Muscle layer of colon (tissue), 2 donors: ENCODE measurements at regions not wholly inside any gene's neighbourhood (a gene's known extent, or its start where the extent isn't known, plus 50 kb on each side); places are given as distances from the start of the nearest gene placed in this dataset.

Experiments used
- H3K27ac ChIP-seq: one replicate; pipeline ENCODE4 v1.7.0; 2013; ENCODE audit warnings: low read depth, mild to moderate bottlenecking, low read length, moderate library complexity
- H3K27me3 ChIP-seq, 2 donors: one replicate each; pipeline ENCODE4 v1.7.0; 2013; ENCODE audit warnings: low read length in 2 of 2, mild to moderate bottlenecking in 2 of 2; ENCODE audit not compliant: insufficient read depth in 2 of 2, control insufficient read depth in 1 of 2
- H3K36me3 ChIP-seq: one replicate; pipeline ENCODE4 v1.7.0; 2013; ENCODE audit warnings: mild to moderate bottlenecking, low read length; ENCODE audit not compliant: insufficient read depth
- H3K4me1 ChIP-seq: one replicate; pipeline ENCODE4 v1.7.0; 2013; ENCODE audit warnings: mild to moderate bottlenecking, low read length; ENCODE audit not compliant: insufficient read depth
- H3K4me3 ChIP-seq, 2 donors: one replicate each; pipeline ENCODE4 v1.7.0; 2013; ENCODE audit warnings: low read length in 2 of 2, low read depth in 1 of 2, mild to moderate bottlenecking in 1 of 2, moderate library complexity in 1 of 2
- H3K9ac ChIP-seq: one replicate; pipeline ENCODE4 v1.7.0; 2013; ENCODE audit warnings: low read length
- H3K9me3 ChIP-seq: one replicate; pipeline ENCODE4 v1.7.0; 2013; ENCODE audit warnings: mild to moderate bottlenecking, low read length
- donor health status: abdominal sarcoma.
- donor health status: Adenocarcinoma of cecum.

DNA sequence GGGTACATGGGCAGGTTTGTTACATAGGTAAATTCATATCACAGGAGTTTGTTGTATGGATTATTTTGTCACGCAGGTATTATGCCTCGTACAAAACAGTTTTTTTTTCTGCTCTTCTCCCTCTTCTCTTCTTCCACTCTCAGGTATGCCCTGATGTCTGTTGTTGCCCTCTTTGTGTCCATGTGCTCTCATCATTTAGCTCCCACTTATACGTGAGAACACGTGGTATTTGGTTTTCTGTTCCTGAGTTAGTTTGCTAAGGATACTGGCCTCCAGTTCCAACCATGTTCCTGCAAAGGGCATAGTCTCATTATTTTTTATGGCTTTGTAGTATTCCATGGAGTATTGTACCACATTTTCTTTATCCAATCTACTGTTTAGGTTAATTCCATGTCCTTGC is 65.7 kb downstream of the UNC5CL start:
- H3K27me3 ChIP-seq, result peaks cover 0 to under 1% of the 10 kb centered on the region in 2 donors
- H3K4me1 ChIP-seq, result no peaks in the 10 kb centered on the region

DNA sequence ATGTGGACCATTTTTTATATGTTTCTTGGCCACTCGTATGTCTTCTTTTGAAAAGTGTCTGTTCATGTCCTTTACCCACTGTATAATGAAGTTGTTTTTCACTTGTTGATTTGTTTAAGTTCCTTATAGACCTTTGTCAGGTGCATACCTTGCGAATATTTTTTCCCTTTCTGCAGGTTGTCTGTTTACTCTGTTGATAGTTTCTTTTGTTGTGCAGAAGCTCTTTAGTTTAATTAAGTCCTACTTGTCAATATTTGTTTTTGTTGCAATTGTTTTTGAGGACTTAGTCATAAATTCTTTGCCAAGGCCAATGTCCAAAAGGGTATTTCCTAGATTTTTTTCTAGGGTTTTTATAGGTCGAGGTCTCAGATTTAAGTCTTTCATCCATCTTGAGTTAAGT is 66.2 kb downstream of the UNC5CL start:
- no peak overlapping the region for H3K9ac ChIP-seq
- H3K27ac ChIP-seq, result no peak overlapping the region
- no peaks in the 10 kb centered on the region for H3K27me3 ChIP-seq
- H3K9me3 ChIP-seq, result no peaks in the 10 kb centered on the region
- H3K36me3 ChIP-seq, result no peaks in the 10 kb centered on the region
- no peaks in the 10 kb centered on the region for H3K4me1 ChIP-seq
- no peak overlapping the region for H3K4me3 ChIP-seq

More for the DNA sequence above, 65.7 kb downstream of the UNC5CL start:
- H3K36me3 ChIP-seq, result no peaks in the 10 kb centered on the region
- H3K27ac ChIP-seq, result no peak overlapping the region
- no peak overlapping the region for H3K4me3 ChIP-seq
- H3K9me3 ChIP-seq, result no peaks in the 10 kb centered on the region
- H3K9ac ChIP-seq, result no peak overlapping the region

DNA sequence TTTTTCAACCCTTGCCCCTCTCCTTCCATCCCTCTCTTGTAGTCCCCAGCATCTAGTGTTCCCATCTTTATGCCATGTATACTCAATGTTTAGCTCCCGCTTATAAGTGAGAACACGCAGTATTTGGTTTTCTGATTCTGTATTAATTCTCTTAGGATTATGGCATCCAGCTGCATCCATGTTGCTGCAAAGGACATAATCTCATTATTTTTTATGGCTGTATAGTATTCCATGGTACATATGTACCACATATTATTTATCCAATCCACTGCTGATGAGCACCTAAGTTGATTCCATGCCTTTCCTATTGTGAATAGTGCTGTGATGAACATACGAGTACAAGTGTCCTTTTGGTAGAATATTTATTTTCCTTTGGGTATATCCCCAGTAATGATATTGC is 66.8 kb downstream of the UNC5CL start:
- Histone ChIP-seq H3K27ac (no peak overlapping the region), H3K36me3 (no peaks in the 10 kb centered on the region), H3K9ac (no peak overlapping the region), H3K9me3 (no peaks in the 10 kb centered on the region), H3K4me1 (no peaks in the 10 kb centered on the region), H3K27me3 (no peaks in the 10 kb centered on the region), H3K4me3 (no peak overlapping the region)

DNA sequence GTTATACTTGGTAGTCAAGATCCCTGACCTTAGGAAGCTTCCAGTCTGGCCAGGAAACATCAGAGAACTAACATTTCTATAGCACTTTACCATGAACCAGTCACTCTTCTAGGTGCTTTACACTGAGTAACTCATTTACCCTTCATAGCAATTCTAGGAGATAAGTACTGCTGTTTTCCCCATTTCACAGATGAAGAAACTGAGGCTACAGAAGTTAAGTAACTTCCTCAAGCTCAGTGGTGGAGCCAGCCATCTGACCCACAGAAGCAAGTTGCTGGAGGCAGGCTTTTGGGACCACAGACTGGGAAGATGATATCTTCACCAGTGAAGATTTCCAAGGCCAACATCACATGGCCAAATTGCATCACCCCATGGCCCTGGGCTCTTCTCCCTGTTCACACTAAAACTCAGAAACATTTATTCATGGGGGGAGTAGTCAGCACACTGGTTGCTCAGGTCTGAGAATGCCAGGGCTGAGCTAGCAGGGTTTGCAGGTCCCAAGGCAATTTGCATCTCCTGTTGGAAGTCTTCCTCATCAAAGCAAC is 70.3 kb downstream of the UNC5CL start:
- no peaks in the 10 kb centered on the region for H3K36me3 ChIP-seq
- no peaks in the 10 kb centered on the region for H3K9me3 ChIP-seq
- no peak overlapping the region for H3K9ac ChIP-seq
- no peaks in the 10 kb centered on the region for H3K4me1 ChIP-seq
- no peak overlapping the region for H3K27ac ChIP-seq
- no peaks in the 10 kb centered on the region for H3K27me3 ChIP-seq
- no peak overlapping the region for H3K4me3 ChIP-seq

DNA sequence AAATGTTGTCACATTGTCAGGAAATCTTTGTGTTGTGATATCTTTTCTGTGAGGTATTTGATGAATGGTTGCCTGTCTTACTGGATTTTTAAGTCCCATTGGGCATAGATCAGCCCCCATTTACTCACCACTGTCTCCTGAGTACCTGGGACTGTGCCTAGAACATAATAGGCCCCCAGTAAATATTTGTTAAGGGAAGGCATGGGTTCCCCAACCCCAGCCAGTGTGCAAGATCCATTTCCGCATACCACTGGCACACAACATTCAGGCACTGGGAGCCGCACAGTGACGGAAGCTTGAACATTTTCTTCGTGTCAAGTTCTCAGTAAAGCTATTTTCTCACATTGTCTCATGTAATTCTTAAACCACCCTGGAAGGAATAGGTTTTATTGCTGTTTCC is 72.2 kb downstream of the UNC5CL start:
- Histone ChIP-seq H3K4me1 (no peaks in the 10 kb centered on the region), H3K27ac (no peak overlapping the region), H3K9me3 (no peaks in the 10 kb centered on the region), H3K36me3 (no peaks in the 10 kb centered on the region), H3K27me3 (no peaks in the 10 kb centered on the region), H3K4me3 (no peak overlapping the region), H3K9ac (no peak overlapping the region)

DNA sequence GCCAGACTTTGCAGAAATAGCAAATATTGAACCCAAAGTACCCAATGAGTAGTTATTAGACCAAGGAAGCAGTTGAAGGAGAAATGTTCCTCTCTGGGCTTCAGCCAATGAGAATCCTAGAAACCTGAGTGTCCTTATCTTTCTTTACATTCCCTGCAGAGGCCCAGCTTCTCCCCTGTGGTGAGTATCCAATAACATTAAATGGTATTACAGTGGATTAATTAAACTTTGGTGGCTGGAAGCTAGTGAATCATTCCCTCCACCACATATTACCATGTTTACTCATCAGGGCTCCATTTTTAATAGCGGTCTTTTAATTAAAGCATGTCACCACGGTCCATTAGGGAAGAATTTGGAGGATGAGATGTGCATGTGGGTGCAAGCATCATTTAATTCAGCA is 74.0 kb downstream of the UNC5CL start:
- Histone ChIP-seq H3K36me3 (no peaks in the 10 kb centered on the region), H3K27ac (no peak overlapping the region), H3K9me3 (no peaks in the 10 kb centered on the region), H3K9ac (no peak overlapping the region), H3K4me3 (no peak overlapping the region), H3K4me1 (no peaks in the 10 kb centered on the region), H3K27me3 (no peaks in the 10 kb centered on the region)

DNA sequence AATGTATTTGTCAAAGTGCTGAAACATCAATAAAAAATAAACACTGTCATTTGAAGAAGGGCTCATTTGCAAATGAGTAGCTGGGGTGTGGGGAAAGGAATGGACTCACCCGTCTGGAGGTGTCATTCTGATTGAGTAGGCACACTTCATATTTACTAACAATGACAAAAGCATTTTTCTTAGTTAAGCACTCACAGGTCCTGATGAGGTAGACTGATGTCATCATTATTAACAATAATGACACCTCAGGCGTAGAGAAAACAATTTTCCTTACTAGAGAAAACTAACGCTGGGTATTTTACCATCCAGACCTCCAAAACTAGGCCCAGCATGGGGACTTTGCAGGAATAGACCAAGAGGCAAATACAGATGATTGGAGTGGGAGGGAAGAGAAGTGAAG is 76.0 kb downstream of the UNC5CL start:
- no peak overlapping the region for H3K9ac ChIP-seq
- H3K4me1 ChIP-seq, result no peaks in the 10 kb centered on the region
- H3K36me3 ChIP-seq, result no peaks in the 10 kb centered on the region
- H3K27me3 ChIP-seq, result no peaks in the 10 kb centered on the region
- no peak overlapping the region for H3K4me3 ChIP-seq
- H3K9me3 ChIP-seq, result no peaks in the 10 kb centered on the region
- H3K27ac ChIP-seq, result no peak overlapping the region

DNA sequence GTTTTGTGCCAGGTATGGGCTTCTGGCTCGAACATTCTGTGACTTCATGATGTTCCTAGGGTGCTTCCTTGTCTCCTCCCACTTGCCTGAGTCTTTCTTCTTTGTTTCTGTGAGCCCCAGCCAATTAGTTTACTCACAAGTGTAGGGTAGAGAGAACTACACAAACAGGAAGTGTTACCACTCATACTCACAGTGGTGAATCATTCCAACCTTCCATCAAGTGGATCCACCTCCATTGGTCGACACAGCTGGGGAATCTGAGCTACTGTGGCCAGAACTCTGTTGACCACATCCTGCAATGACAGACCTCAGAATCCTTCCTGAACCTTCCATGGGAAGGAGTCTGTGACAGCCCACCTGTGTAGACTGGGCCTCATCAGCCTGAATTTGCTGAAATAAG is 76.8 kb downstream of the UNC5CL start:
- no peaks in the 10 kb centered on the region for H3K27me3 ChIP-seq
- no peaks in the 10 kb centered on the region for H3K4me1 ChIP-seq
- H3K9me3 ChIP-seq, result no peaks in the 10 kb centered on the region
- no peak overlapping the region for H3K4me3 ChIP-seq
- H3K27ac ChIP-seq, result no peak overlapping the region
- no peaks in the 10 kb centered on the region for H3K36me3 ChIP-seq
- H3K9ac ChIP-seq, result no peak overlapping the region

DNA sequence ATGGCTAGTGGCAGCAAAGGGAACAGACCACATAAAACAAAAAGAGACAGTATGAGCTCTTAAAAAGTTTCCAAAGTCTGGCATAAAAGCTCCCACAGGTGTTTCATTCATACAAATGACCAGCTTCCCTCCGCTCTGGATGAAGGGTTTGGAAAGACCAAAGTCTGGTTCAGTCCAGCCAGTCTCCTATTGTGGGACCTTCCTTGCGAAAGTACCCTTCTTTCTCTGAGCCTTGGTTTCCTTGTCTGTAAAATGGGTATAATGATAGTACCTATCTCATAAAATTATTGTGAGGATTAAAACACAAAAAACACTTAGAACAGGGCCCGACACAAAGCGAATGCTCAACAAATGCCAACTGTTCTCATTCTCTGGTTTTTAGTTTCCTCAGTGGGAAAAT is 77.2 kb downstream of the UNC5CL start:
- no peak overlapping the region for H3K27ac ChIP-seq
- no peak overlapping the region for H3K4me3 ChIP-seq
- H3K4me1 ChIP-seq, result no peaks in the 10 kb centered on the region
- no peaks in the 10 kb centered on the region for H3K27me3 ChIP-seq
- no peak overlapping the region for H3K9ac ChIP-seq
- H3K36me3 ChIP-seq, result no peaks in the 10 kb centered on the region
- no peaks in the 10 kb centered on the region for H3K9me3 ChIP-seq

DNA sequence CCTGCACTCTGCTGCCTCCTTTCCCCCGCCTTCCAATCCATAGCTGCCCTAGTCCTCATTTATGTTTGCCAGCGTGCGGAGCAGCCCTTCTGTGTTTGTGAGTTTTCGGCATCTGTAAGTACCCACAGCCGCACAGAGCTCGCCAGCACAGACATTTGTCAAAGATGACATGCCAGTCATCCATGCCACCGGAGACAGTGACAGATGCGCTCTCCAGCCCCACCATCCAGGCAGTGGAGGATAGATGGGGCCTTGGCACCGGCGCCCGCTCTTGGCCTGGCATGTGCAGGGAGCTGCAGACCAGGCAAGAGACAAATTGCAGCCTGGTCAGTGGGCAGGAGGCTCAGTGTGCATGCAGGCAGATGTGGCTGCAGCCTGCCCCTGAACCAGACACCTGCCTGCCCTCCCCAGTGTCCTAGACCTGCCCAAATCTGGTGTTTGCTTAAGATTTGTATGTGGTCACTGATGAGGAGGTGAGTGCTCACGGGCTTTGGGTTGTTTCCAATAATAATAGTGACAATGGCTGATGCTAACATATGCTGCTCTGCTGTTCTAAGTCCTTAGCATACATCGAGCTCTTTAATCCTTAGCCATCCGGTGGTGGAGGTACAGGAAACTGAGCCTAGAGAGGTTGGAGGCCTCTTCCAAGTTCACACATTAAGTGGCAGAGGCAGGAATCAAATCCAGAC is 78.1 kb downstream of the UNC5CL start:
- no peaks in the 10 kb centered on the region for H3K27me3 ChIP-seq
- no peak overlapping the region for H3K4me3 ChIP-seq
- no peaks in the 10 kb centered on the region for H3K9me3 ChIP-seq
- H3K27ac ChIP-seq, result no peak overlapping the region
- H3K9ac ChIP-seq, result no peak overlapping the region
- no peaks in the 10 kb centered on the region for H3K36me3 ChIP-seq
- H3K4me1 ChIP-seq, result no peaks in the 10 kb centered on the region

DNA sequence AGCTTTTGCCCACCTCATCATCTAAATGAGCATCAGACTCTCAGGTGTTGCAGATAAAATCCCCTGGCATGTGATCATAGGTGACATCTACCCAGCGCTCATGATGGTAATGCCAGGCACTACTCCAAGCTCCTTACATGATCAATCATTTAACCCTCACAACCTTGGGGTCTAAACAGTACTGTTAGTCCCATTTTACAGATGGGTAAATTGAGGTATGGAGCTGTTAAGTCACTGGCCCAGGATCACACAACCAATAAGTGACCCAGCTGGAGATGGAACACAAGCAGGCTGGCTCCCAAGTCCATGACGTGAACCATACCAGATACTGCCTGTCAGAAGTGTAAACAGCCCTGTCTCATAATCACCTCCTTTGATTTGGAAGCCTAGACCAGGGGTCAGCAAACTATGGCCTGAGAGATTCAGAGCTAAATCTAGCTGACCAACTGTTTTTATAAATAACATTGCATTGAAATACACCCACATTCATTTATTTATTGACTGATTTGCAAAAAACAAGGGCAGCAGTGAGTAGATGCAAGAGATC is 79.2 kb downstream of the UNC5CL start:
- H3K4me3 ChIP-seq, result no peak overlapping the region
- no peaks in the 10 kb centered on the region for H3K36me3 ChIP-seq
- no peak overlapping the region for H3K9ac ChIP-seq
- H3K27ac ChIP-seq, result no peak overlapping the region
- no peaks in the 10 kb centered on the region for H3K27me3 ChIP-seq
- H3K4me1 ChIP-seq, result no peaks in the 10 kb centered on the region
- no peaks in the 10 kb centered on the region for H3K9me3 ChIP-seq

DNA sequence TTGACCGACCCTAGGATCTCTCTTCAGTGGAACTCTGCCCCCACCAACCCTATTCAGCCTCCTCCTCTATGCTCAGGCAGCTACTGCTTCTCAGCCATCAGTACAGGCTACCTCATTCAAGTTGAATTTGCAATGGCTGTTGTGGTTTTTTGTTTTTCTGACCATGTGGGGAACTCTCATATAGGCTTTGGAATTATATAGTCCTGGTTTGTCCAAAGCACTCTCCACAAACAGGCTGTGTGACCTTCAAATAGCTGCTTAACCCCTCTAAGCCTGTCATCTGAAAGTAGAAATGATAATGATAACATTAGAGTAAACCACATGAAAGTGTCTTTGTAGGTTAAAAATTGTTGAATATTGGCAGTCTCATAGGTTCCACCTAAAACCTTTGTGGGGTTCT is 80.3 kb downstream of the UNC5CL start:
- no peaks in the 10 kb centered on the region for H3K27me3 ChIP-seq
- no peaks in the 10 kb centered on the region for H3K9me3 ChIP-seq
- no peak overlapping the region for H3K27ac ChIP-seq
- no peaks in the 10 kb centered on the region for H3K4me1 ChIP-seq
- no peak overlapping the region for H3K9ac ChIP-seq
- no peak overlapping the region for H3K4me3 ChIP-seq
- no peaks in the 10 kb centered on the region for H3K36me3 ChIP-seq
